DND-41 (cell line): ENCODE measurements at regions not wholly inside any gene's neighbourhood (a gene's known extent, or its start where the extent isn't known, plus 50 kb on each side); places are given as distances from the start of the nearest gene placed in this dataset.
"Not testable (repeated sequence)": the region's sequence is repeated elsewhere in the genome, so short reads cannot be mapped to it uniquely, and the experiment has no call there.

Experiments used
- EZH2 ChIP-seq: IDR thresholded peaks from 3 replicates; pipeline ENCODE4 v1.6.1; 2012; ENCODE audit warnings: borderline replicate concordance, low read depth, mild to moderate bottlenecking, moderate library complexity, low read length, inconsistent platforms; ENCODE audit not compliant: severe bottlenecking
- TF ChIP-seq, protein P1 (sequence below): IDR thresholded peaks from 2 replicates; pipeline ENCODE4 v1.5.1; 2012; ENCODE audit warnings: borderline replicate concordance, low read length, moderate library complexity, mild to moderate bottlenecking; ENCODE audit not compliant: poor library complexity, severe bottlenecking; ENCODE audit errors: extremely low read depth

DNA sequence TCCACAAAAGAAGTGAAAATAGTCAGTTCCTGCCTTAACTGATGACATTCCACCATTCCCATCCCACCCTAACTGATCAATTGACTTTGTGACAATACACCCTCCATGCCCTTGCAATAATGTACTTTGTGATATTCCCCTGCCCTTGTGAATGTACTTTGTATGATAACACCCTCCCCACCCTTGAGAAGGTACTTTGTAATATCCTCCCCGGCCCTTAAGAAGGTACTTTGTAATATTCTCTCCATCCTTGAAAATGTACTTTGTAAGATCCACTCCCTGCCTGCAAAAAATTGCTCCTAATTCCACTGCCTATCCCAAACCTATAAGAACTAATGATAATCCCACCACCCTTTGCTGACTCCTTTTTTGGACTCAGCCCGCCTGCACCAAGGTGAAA, 771.3 kb downstream of the TENT5A start:
- TF ChIP-seq, protein P1, sequence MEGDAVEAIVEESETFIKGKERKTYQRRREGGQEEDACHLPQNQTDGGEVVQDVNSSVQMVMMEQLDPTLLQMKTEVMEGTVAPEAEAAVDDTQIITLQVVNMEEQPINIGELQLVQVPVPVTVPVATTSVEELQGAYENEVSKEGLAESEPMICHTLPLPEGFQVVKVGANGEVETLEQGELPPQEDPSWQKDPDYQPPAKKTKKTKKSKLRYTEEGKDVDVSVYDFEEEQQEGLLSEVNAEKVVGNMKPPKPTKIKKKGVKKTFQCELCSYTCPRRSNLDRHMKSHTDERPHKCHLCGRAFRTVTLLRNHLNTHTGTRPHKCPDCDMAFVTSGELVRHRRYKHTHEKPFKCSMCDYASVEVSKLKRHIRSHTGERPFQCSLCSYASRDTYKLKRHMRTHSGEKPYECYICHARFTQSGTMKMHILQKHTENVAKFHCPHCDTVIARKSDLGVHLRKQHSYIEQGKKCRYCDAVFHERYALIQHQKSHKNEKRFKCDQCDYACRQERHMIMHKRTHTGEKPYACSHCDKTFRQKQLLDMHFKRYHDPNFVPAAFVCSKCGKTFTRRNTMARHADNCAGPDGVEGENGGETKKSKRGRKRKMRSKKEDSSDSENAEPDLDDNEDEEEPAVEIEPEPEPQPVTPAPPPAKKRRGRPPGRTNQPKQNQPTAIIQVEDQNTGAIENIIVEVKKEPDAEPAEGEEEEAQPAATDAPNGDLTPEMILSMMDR: not testable (repeated sequence)
- TF ChIP-seq EZH2: not testable (repeated sequence)
